OCI-LY7 (cell line): ENCODE measurements at regions not wholly inside any gene's neighbourhood (a gene's known extent, or its start where the extent isn't known, plus 50 kb on each side); places are given as distances from the start of the nearest gene placed in this dataset.
"Not testable (repeated sequence)": the region's sequence is repeated elsewhere in the genome, so short reads cannot be mapped to it uniquely, and the experiment has no call there.

Source experiments
- BruUV-seq: library from RNA; stranded (reverse); fragments of 400-500 nt; replicated peaks from 2 replicates; lab custom pipeline; 2021; lab: Mats Ljungman, UMichigan
- CTCF ChIA-PET: fragments of 300-600 bp; sonication (Branson Sonifier 250); formaldehyde crosslinking; loops from one replicate; lab custom pipeline; 2022; ENCODE audit warnings: antibody characterized with exemption; ENCODE audit not compliant: unreplicated experiment; lab: Charles Lee
- POLR2A ChIA-PET: fragments of 300-600 bp; sonication (Branson Sonifier 250); formaldehyde crosslinking; loops from one replicate; lab custom pipeline; 2022; ENCODE audit warnings: antibody characterized with exemption; lab: Charles Lee
- DNase-seq: peaks from one replicate; pipeline ENCODE4 v3.0.0-alpha.2; 2015; ENCODE audit warnings: low spot score
- H2AFZ ChIP-seq: fragments of 200-600 bp; sonication (generic), shearing (Covaris generic); 2 replicates; pipeline ENCODE4 v1.6.1; 2014; ENCODE audit warnings: mild to moderate bottlenecking, antibody characterized with exemption, low read length, moderate library complexity
- H3K27ac ChIP-seq: fragments of 200-600 bp; sonication (generic); 2 replicates; pipeline ENCODE4 v1.5.1; 2014; ENCODE audit warnings: mixed run types, low read depth, mild to moderate bottlenecking, moderate library complexity, low read length, inconsistent platforms; ENCODE audit not compliant: poor library complexity, severe bottlenecking
- H3K36me3 ChIP-seq: fragments of 200-600 bp; sonication (generic); 2 replicates; pipeline ENCODE4 v1.6.1; 2014; ENCODE audit warnings: mild to moderate bottlenecking, antibody characterized with exemption, low read length, moderate library complexity, mixed read lengths; ENCODE audit not compliant: insufficient read depth
- H3K4me1 ChIP-seq: fragments of 200-600 bp; sonication (generic); 2 replicates; pipeline ENCODE4 v1.5.1; 2014; ENCODE audit warnings: mild to moderate bottlenecking, low read length; ENCODE audit not compliant: insufficient read depth, poor library complexity, severe bottlenecking
- H3K4me2 ChIP-seq: fragments of 200-600 bp; sonication (generic); 2 replicates; pipeline ENCODE4 v1.6.1; 2014; ENCODE audit warnings: mild to moderate bottlenecking, low read length
- H3K4me3 ChIP-seq: fragments of 200-600 bp; sonication (generic); 2 replicates; pipeline ENCODE4 v1.5.1; 2014; ENCODE audit warnings: mild to moderate bottlenecking, low read depth, low read length; ENCODE audit not compliant: poor library complexity, severe bottlenecking
- H3K79me2 ChIP-seq: fragments of 200-600 bp; sonication (generic); 2 replicates; pipeline ENCODE4 v1.6.1; 2016; ENCODE audit warnings: low read depth, mild to moderate bottlenecking, low read length, moderate library complexity, mixed read lengths; ENCODE audit not compliant: insufficient read depth
- H3K9me2 ChIP-seq: fragments of 200-600 bp; sonication (generic); 2 replicates; pipeline ENCODE4 v1.6.1; 2016; ENCODE audit warnings: mild to moderate bottlenecking, low read length, mixed read lengths; ENCODE audit not compliant: insufficient read depth
- H3K9me3 ChIP-seq: fragments of 200-600 bp; sonication (generic); 2 replicates; pipeline ENCODE4 v1.6.1; 2014; ENCODE audit warnings: mild to moderate bottlenecking, mixed run types, low read length, mixed read lengths
- H4K20me1 ChIP-seq: fragments of 200-600 bp; sonication (generic); 2 replicates; pipeline ENCODE4 v1.6.1; 2014; ENCODE audit warnings: mild to moderate bottlenecking, antibody characterized with exemption, low read length, moderate library complexity, mixed read lengths; ENCODE audit not compliant: insufficient read depth
- EZH2phosphoT487 ChIP-seq: fragments of 200-600 bp; sonication (generic); IDR thresholded peaks from 2 replicates; pipeline ENCODE4 v1.6.1; 2018; ENCODE audit warnings: low read depth, borderline replicate concordance, mild to moderate bottlenecking, mixed run types, antibody characterized with exemption, low read length, moderate library complexity, mixed read lengths
- intact Hi-C: fragments of 100-400 bp; cut with micrococcal nuclease; formaldehyde crosslinking; loops from one replicate; pipeline ENCODE4 v1.10.0; 2022; ENCODE audit not compliant: unreplicated experiment
- TF ChIP-seq, protein P1 (sequence below): fragments of 200-600 bp; sonication (generic); conservative IDR thresholded peaks from 2 replicates; pipeline ENCODE4 v1.5.1; 2014; ENCODE audit warnings: mild to moderate bottlenecking, antibody characterized with exemption, low read length, moderate library complexity, mixed read lengths

GRCh38 chr22:33163815-33164214 is 105.6 kb upstream of the SYN3 start:
- H3K36me3 ChIP-seq, result no peaks in the 10 kb centered on the region
- H2AFZ ChIP-seq, result no peak overlapping the region
- intact Hi-C loops, result no loop called here
- H3K9me2 ChIP-seq, result no peaks in the 10 kb centered on the region
- no TSS peak for BruUV-seq
- H3K9me3 ChIP-seq, result no peaks in the 10 kb centered on the region
- TF ChIP-seq EZH2phosphoT487, result no peak
- TF ChIP-seq, protein P1, sequence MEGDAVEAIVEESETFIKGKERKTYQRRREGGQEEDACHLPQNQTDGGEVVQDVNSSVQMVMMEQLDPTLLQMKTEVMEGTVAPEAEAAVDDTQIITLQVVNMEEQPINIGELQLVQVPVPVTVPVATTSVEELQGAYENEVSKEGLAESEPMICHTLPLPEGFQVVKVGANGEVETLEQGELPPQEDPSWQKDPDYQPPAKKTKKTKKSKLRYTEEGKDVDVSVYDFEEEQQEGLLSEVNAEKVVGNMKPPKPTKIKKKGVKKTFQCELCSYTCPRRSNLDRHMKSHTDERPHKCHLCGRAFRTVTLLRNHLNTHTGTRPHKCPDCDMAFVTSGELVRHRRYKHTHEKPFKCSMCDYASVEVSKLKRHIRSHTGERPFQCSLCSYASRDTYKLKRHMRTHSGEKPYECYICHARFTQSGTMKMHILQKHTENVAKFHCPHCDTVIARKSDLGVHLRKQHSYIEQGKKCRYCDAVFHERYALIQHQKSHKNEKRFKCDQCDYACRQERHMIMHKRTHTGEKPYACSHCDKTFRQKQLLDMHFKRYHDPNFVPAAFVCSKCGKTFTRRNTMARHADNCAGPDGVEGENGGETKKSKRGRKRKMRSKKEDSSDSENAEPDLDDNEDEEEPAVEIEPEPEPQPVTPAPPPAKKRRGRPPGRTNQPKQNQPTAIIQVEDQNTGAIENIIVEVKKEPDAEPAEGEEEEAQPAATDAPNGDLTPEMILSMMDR, result no peak
- H3K4me1 ChIP-seq, result peaks cover 8% of the 10 kb centered on the region
- H3K79me2 ChIP-seq, result no peaks in the 10 kb centered on the region
- POLR2A ChIA-PET, result interaction anchor here (0.7 kb wide), 2 partner anchors 29 to 50 kb away, joined by 4 to 6 read pairs; no protein-coding TSS in a partner anchor
- CTCF ChIA-PET, result interaction anchor here (1.0 kb wide), 1 partner anchor 26 kb away, joined by 3 read pairs; no protein-coding TSS in a partner anchor
- no peak overlapping the region for H3K27ac ChIP-seq
- DNase-seq, result no peak
- no peak overlapping the region for H3K4me3 ChIP-seq
- H3K4me2 ChIP-seq, result no peak overlapping the region
- H4K20me1 ChIP-seq, result no peaks in the 10 kb centered on the region

- Histone ChIP-seq H3K4me3 (no peak overlapping the region), H3K9me2 (no peaks in the 10 kb centered on the region), H3K79me2 (no peaks in the 10 kb centered on the region), H2AFZ (no peak overlapping the region), H3K36me3 (no peaks in the 10 kb centered on the region), H3K9me3 (peaks cover 5% of the 10 kb centered on the region; the same call in 1 of the 2 replicates), H3K4me2 (no peak overlapping the region), H3K27ac (no peak overlapping the region), H4K20me1 (no peaks in the 10 kb centered on the region), H3K4me1 (peaks cover 8% of the 10 kb centered on the region)
- intact Hi-C loops, result no loop called here
- BruUV-seq, result no TSS peak
- TF ChIP-seq EZH2phosphoT487, result no peak
- TF ChIP-seq, protein P1, result no peak
- ChIA-PET POLR2A (no interaction called here), CTCF (no interaction called here)
- DNase-seq, result no peak
Measured at GRCh38 chr22:33162196-33162595, 104.0 kb upstream of the SYN3 start.

GRCh38 chr22:33160525-33160924 is 102.3 kb upstream of the SYN3 start:
- intact Hi-C loops, result no loop called here
- POLR2A ChIA-PET, result interaction anchor here (1.0 to 1.2 kb wide), 2 partner anchors 10 to 24 kb away, joined by 3 to 4 read pairs; no protein-coding TSS in a partner anchor
- no TSS peak for BruUV-seq
- Histone ChIP-seq H3K36me3 (no peaks in the 10 kb centered on the region), H3K4me3 (no peak overlapping the region), H3K79me2 (no peaks in the 10 kb centered on the region), H3K9me3 (peaks cover 7% of the 10 kb centered on the region; the same call in 1 of the 2 replicates), H3K4me1 (no peaks in the 10 kb centered on the region), H2AFZ (no peak overlapping the region), H3K9me2 (no peaks in the 10 kb centered on the region), H3K27ac (no peak overlapping the region), H3K4me2 (no peak overlapping the region), H4K20me1 (no peaks in the 10 kb centered on the region)
- CTCF ChIA-PET, result no interaction called here
- no peak for DNase-seq
- TF ChIP-seq, protein P1, result no peak
- TF ChIP-seq EZH2phosphoT487, result no peak

GRCh38 chr22:33154967-33155366 is 96.8 kb upstream of the SYN3 start:
- POLR2A ChIA-PET, H4K20me1 ChIP-seq, DNase-seq, H3K9me2 ChIP-seq, BruUV-seq, H3K4me2 ChIP-seq, H2AFZ ChIP-seq, H3K79me2 ChIP-seq, H3K27ac ChIP-seq, H3K36me3 ChIP-seq, H3K4me3 ChIP-seq, intact Hi-C loops, CTCF ChIA-PET: not testable (repeated sequence)
- Histone ChIP-seq H3K9me3 (peaks cover 25% of the 10 kb centered on the region; the same call in 1 of the 2 replicates), H3K4me1 (peaks cover 14% of the 10 kb centered on the region)
